OCI-LY7 (cell line): ENCODE measurements at regions not wholly inside any gene's neighbourhood (a gene's known extent, or its start where the extent isn't known, plus 50 kb on each side); places are given as distances from the start of the nearest gene placed in this dataset.
"Not testable (repeated sequence)": the region's sequence is repeated elsewhere in the genome, so short reads cannot be mapped to it uniquely, and the experiment has no call there.

Experiments used
- BruUV-seq: library from RNA; stranded (reverse); fragments of 400-500 nt; replicated peaks from 2 replicates; lab custom pipeline; 2021; lab: Mats Ljungman, UMichigan
- CTCF ChIA-PET: fragments of 300-600 bp; sonication (Branson Sonifier 250); formaldehyde crosslinking; loops from one replicate; lab custom pipeline; 2022; ENCODE audit warnings: antibody characterized with exemption; ENCODE audit not compliant: unreplicated experiment; lab: Charles Lee
- POLR2A ChIA-PET: fragments of 300-600 bp; sonication (Branson Sonifier 250); formaldehyde crosslinking; loops from one replicate; lab custom pipeline; 2022; ENCODE audit warnings: antibody characterized with exemption; lab: Charles Lee
- DNase-seq: peaks from one replicate; pipeline ENCODE4 v3.0.0-alpha.2; 2015; ENCODE audit warnings: low spot score
- H2AFZ ChIP-seq: fragments of 200-600 bp; sonication (generic), shearing (Covaris generic); 2 replicates; pipeline ENCODE4 v1.6.1; 2014; ENCODE audit warnings: mild to moderate bottlenecking, antibody characterized with exemption, low read length, moderate library complexity
- H3K27ac ChIP-seq: fragments of 200-600 bp; sonication (generic); 2 replicates; pipeline ENCODE4 v1.5.1; 2014; ENCODE audit warnings: mixed run types, low read depth, mild to moderate bottlenecking, moderate library complexity, low read length, inconsistent platforms; ENCODE audit not compliant: poor library complexity, severe bottlenecking
- H3K36me3 ChIP-seq: fragments of 200-600 bp; sonication (generic); 2 replicates; pipeline ENCODE4 v1.6.1; 2014; ENCODE audit warnings: mild to moderate bottlenecking, antibody characterized with exemption, low read length, moderate library complexity, mixed read lengths; ENCODE audit not compliant: insufficient read depth
- H3K4me1 ChIP-seq: fragments of 200-600 bp; sonication (generic); 2 replicates; pipeline ENCODE4 v1.5.1; 2014; ENCODE audit warnings: mild to moderate bottlenecking, low read length; ENCODE audit not compliant: insufficient read depth, poor library complexity, severe bottlenecking
- H3K4me2 ChIP-seq: fragments of 200-600 bp; sonication (generic); 2 replicates; pipeline ENCODE4 v1.6.1; 2014; ENCODE audit warnings: mild to moderate bottlenecking, low read length
- H3K4me3 ChIP-seq: fragments of 200-600 bp; sonication (generic); 2 replicates; pipeline ENCODE4 v1.5.1; 2014; ENCODE audit warnings: mild to moderate bottlenecking, low read depth, low read length; ENCODE audit not compliant: poor library complexity, severe bottlenecking
- H3K79me2 ChIP-seq: fragments of 200-600 bp; sonication (generic); 2 replicates; pipeline ENCODE4 v1.6.1; 2016; ENCODE audit warnings: low read depth, mild to moderate bottlenecking, low read length, moderate library complexity, mixed read lengths; ENCODE audit not compliant: insufficient read depth
- H3K9me2 ChIP-seq: fragments of 200-600 bp; sonication (generic); 2 replicates; pipeline ENCODE4 v1.6.1; 2016; ENCODE audit warnings: mild to moderate bottlenecking, low read length, mixed read lengths; ENCODE audit not compliant: insufficient read depth
- H3K9me3 ChIP-seq: fragments of 200-600 bp; sonication (generic); 2 replicates; pipeline ENCODE4 v1.6.1; 2014; ENCODE audit warnings: mild to moderate bottlenecking, mixed run types, low read length, mixed read lengths
- H4K20me1 ChIP-seq: fragments of 200-600 bp; sonication (generic); 2 replicates; pipeline ENCODE4 v1.6.1; 2014; ENCODE audit warnings: mild to moderate bottlenecking, antibody characterized with exemption, low read length, moderate library complexity, mixed read lengths; ENCODE audit not compliant: insufficient read depth
- CTCF ChIP-seq: fragments of 200-600 bp; sonication (generic); conservative IDR thresholded peaks from 2 replicates; pipeline ENCODE4 v1.5.1; 2014; ENCODE audit warnings: mild to moderate bottlenecking, antibody characterized with exemption, low read length, moderate library complexity, mixed read lengths
- EZH2phosphoT487 ChIP-seq: fragments of 200-600 bp; sonication (generic); IDR thresholded peaks from 2 replicates; pipeline ENCODE4 v1.6.1; 2018; ENCODE audit warnings: low read depth, borderline replicate concordance, mild to moderate bottlenecking, mixed run types, antibody characterized with exemption, low read length, moderate library complexity, mixed read lengths
- intact Hi-C: fragments of 100-400 bp; cut with micrococcal nuclease; formaldehyde crosslinking; loops from one replicate; pipeline ENCODE4 v1.10.0; 2022; ENCODE audit not compliant: unreplicated experiment

- no peaks in the 10 kb centered on the region for H3K36me3 ChIP-seq
- H3K4me2 ChIP-seq, result no peak overlapping the region
- H3K27ac ChIP-seq, result no peak overlapping the region
- H3K4me3 ChIP-seq, result no peak overlapping the region
- H4K20me1 ChIP-seq, result no peaks in the 10 kb centered on the region
- no peaks in the 10 kb centered on the region for H3K9me3 ChIP-seq
- BruUV-seq, result no TSS peak
- POLR2A ChIA-PET, result no interaction called here
- no peak for DNase-seq
- no peaks in the 10 kb centered on the region for H3K4me1 ChIP-seq
- intact Hi-C loops, result no loop called here
- H2AFZ ChIP-seq, result no peak overlapping the region
- no peaks in the 10 kb centered on the region for H3K9me2 ChIP-seq
- H3K79me2 ChIP-seq, result no peaks in the 10 kb centered on the region
- no peak for TF ChIP-seq EZH2phosphoT487
- CTCF ChIA-PET, result no interaction called here
Observed at GRCh38 chr2:83894976-83895375, 564.1 kb downstream of the SUCLG1 start.

GRCh38 chr2:83887757-83888156 lies 571.3 kb downstream of the SUCLG1 start:
- BruUV-seq, result no TSS peak
- CTCF ChIA-PET, result no interaction called here
- H4K20me1 ChIP-seq, result no peaks in the 10 kb centered on the region

GRCh38 chr2:83879127-83879526 lies 580.0 kb downstream of the SUCLG1 start:
- no peak for DNase-seq
- CTCF ChIA-PET, result no interaction called here
- intact Hi-C loops, result no loop called here
- H2AFZ ChIP-seq, result no peak overlapping the region
- no peak overlapping the region for H3K27ac ChIP-seq
- H3K4me3 ChIP-seq, result no peak overlapping the region
- BruUV-seq, result no TSS peak
- no peaks in the 10 kb centered on the region for H4K20me1 ChIP-seq
- no peak for TF ChIP-seq EZH2phosphoT487
- TF ChIP-seq CTCF, result no peak
- no peaks in the 10 kb centered on the region for H3K9me3 ChIP-seq
- no peaks in the 10 kb centered on the region for H3K36me3 ChIP-seq
- no peak overlapping the region for H3K4me2 ChIP-seq
- no peaks in the 10 kb centered on the region for H3K79me2 ChIP-seq
- H3K9me2 ChIP-seq, result no peaks in the 10 kb centered on the region
- POLR2A ChIA-PET, result no interaction called here
- no peaks in the 10 kb centered on the region for H3K4me1 ChIP-seq

More at GRCh38 chr2:83887757-83888156, 571.3 kb downstream of the SUCLG1 start:
- POLR2A ChIA-PET, result interaction anchor here (0.6 to 0.7 kb wide), 3 partner anchors 134 to 864 kb away, joined by 3 to 4 read pairs (median 3); no protein-coding TSS in a partner anchor
- Histone ChIP-seq H2AFZ (no peak overlapping the region), H3K4me1 (no peaks in the 10 kb centered on the region), H3K27ac (no peak overlapping the region), H3K79me2 (no peaks in the 10 kb centered on the region), H3K9me2 (no peaks in the 10 kb centered on the region), H3K36me3 (no peaks in the 10 kb centered on the region), H3K4me3 (no peak overlapping the region), H3K4me2 (no peak overlapping the region), H3K9me3 (no peaks in the 10 kb centered on the region)
- DNase-seq, result no peak
- intact Hi-C loops, result no loop called here
- TF ChIP-seq CTCF (no peak), EZH2phosphoT487 (no peak)

GRCh38 chr2:83877261-83877660 lies 581.8 kb downstream of the SUCLG1 start:
- intact Hi-C loops, BruUV-seq: not testable (repeated sequence)

More at GRCh38 chr2:83877261-83877660, 581.8 kb downstream of the SUCLG1 start:
- H3K36me3 ChIP-seq, CTCF ChIA-PET, H3K27ac ChIP-seq, H3K4me1 ChIP-seq, H3K4me3 ChIP-seq, H4K20me1 ChIP-seq, DNase-seq, H3K79me2 ChIP-seq, H2AFZ ChIP-seq, H3K9me2 ChIP-seq, H3K9me3 ChIP-seq, H3K4me2 ChIP-seq: not testable (repeated sequence)
- POLR2A ChIA-PET, result interaction anchor here (0.7 kb wide), 1 partner anchor 330 kb away, joined by 3 read pairs; no protein-coding TSS in a partner anchor
